ENCODE measurements at regions not wholly inside any gene's neighbourhood (a gene's known extent, or its start where the extent isn't known, plus 50 kb on each side); places are given as distances from the start of the nearest gene placed in this dataset.
"Not testable (repeated sequence)": the region's sequence is repeated elsewhere in the genome, so short reads cannot be mapped to it uniquely, and the experiment has no call there.

GRCh38 chr18:60188958-60189357 lies 183.6 kb downstream of the MC4R start:
- Histone ChIP-seq H3K36me3 (ENCODE audit: control insufficient read depth in 1 of 2, insufficient read depth in 2 of 2, low read length in 2 of 2) (no peaks in the 10 kb centered on the region), H3K4ac (ENCODE audit: low read depth, low read length) (no peak overlapping the region), H3K27me3 (ENCODE audit: insufficient read depth, low read length) (no peaks in the 10 kb centered on the region), H4K91ac (ENCODE audit: low read depth, low read length) (no peak overlapping the region), H3K79me2 (ENCODE audit: control insufficient read depth, insufficient read depth, low read length, poor library complexity) (no peaks in the 10 kb centered on the region), H2AFZ (ENCODE audit: insufficient read depth, low read length, poor library complexity) (no peak overlapping the region), H2BK120ac (ENCODE audit: insufficient read depth, low read length, poor library complexity) (no peak overlapping the region), H2BK5ac (ENCODE audit: low read depth, low read length, poor library complexity) (no peak overlapping the region), H3K79me1 (ENCODE audit: low read length) (no peaks in the 10 kb centered on the region), H3K23ac (ENCODE audit: low read length) (no peak overlapping the region), H3K27ac (ENCODE audit: low read depth, low read length) (no peak overlapping the region), H4K12ac (ENCODE audit: low read depth, low read length) (no peak overlapping the region), H3K9me3 (ENCODE audit: insufficient read depth, low read depth, low read length) (no peaks in the 10 kb centered on the region), H3K18ac (ENCODE audit: low read length) (no peak overlapping the region), H3K14ac (ENCODE audit: low read length) (no peak overlapping the region), H2AK5ac (ENCODE audit: low read length) (no peak overlapping the region), H3K4me1 (ENCODE audit: control insufficient read depth in 1 of 2, insufficient read depth in 2 of 2, low read length in 2 of 2) (no peaks in the 10 kb centered on the region), H3K9ac (ENCODE audit: low read length) (no peak overlapping the region), H3K4me3 (ENCODE audit: low read depth, low read length) (no peak overlapping the region), H2BK12ac (ENCODE audit: low read length) (no peak overlapping the region), H4K8ac (ENCODE audit: low read depth, low read length) (no peak overlapping the region), H3K4me2 (ENCODE audit: low read length) (no peak overlapping the region)
- no peak for DNase-seq
- WGBS (ENCODE audit: extremely low coverage, insufficient coverage, insufficient read length) = no CpG with 5 or more reads among the region's 4 CpGs

GRCh38 chr18:60182223-60182622 lies 190.4 kb downstream of the MC4R start:
- H4K91ac ChIP-seq (ENCODE audit: low read depth, low read length) = no peak overlapping the region
- H3K14ac ChIP-seq (ENCODE audit: low read length) = no peak overlapping the region
- no peak overlapping the region for H2BK120ac ChIP-seq (ENCODE audit: insufficient read depth, low read length, poor library complexity)
- H3K9me3 ChIP-seq (ENCODE audit: insufficient read depth, low read depth, low read length) = no peaks in the 10 kb centered on the region
- H3K4me1 ChIP-seq (ENCODE audit: control insufficient read depth in 1 of 2, insufficient read depth in 2 of 2, low read length in 2 of 2) = no peaks in the 10 kb centered on the region
- no peak overlapping the region for H4K8ac ChIP-seq (ENCODE audit: low read depth, low read length)
- H3K4me3 ChIP-seq (ENCODE audit: low read depth, low read length) = no peak overlapping the region
- H2BK12ac ChIP-seq (ENCODE audit: low read length) = no peak overlapping the region
- H3K18ac ChIP-seq (ENCODE audit: low read length) = no peak overlapping the region
- H3K27ac ChIP-seq (ENCODE audit: low read depth, low read length) = no peak overlapping the region
- no peaks in the 10 kb centered on the region for H3K79me1 ChIP-seq (ENCODE audit: low read length)
- no peak overlapping the region for H3K23ac ChIP-seq (ENCODE audit: low read length)
- no peak overlapping the region for H2AFZ ChIP-seq (ENCODE audit: insufficient read depth, low read length, poor library complexity)
- DNase-seq = no peak
- no peak overlapping the region for H4K12ac ChIP-seq (ENCODE audit: low read depth, low read length)
- H3K27me3 ChIP-seq (ENCODE audit: insufficient read depth, low read length) = no peaks in the 10 kb centered on the region
- H2AK5ac ChIP-seq (ENCODE audit: low read length) = no peak overlapping the region
- no peak overlapping the region for H3K4me2 ChIP-seq (ENCODE audit: low read length)
- no peak overlapping the region for H3K4ac ChIP-seq (ENCODE audit: low read depth, low read length)
- H3K9ac ChIP-seq (ENCODE audit: low read length) = no peak overlapping the region
- no peaks in the 10 kb centered on the region for H3K79me2 ChIP-seq (ENCODE audit: control insufficient read depth, insufficient read depth, low read length, poor library complexity)
- no peak overlapping the region for H2BK5ac ChIP-seq (ENCODE audit: low read depth, low read length, poor library complexity)
- no peaks in the 10 kb centered on the region for H3K36me3 ChIP-seq (ENCODE audit: control insufficient read depth in 1 of 2, insufficient read depth in 2 of 2, low read length in 2 of 2)
- no CpG with 5 or more reads among the region's 1 CpG for WGBS (ENCODE audit: extremely low coverage, insufficient coverage, insufficient read length)

- Histone ChIP-seq H3K36me3 (ENCODE audit: control insufficient read depth in 1 of 2, insufficient read depth in 2 of 2, low read length in 2 of 2) (no peaks in the 10 kb centered on the region), H3K23ac (ENCODE audit: low read length) (no peak overlapping the region), H2AFZ (ENCODE audit: insufficient read depth, low read length, poor library complexity) (no peak overlapping the region), H4K91ac (ENCODE audit: low read depth, low read length) (no peak overlapping the region), H2BK5ac (ENCODE audit: low read depth, low read length, poor library complexity) (no peak overlapping the region), H3K27ac (ENCODE audit: low read depth, low read length) (no peak overlapping the region), H4K8ac (ENCODE audit: low read depth, low read length) (no peak overlapping the region), H3K4me3 (ENCODE audit: low read depth, low read length) (no peak overlapping the region), H3K4ac (ENCODE audit: low read depth, low read length) (no peak overlapping the region), H2AK5ac (ENCODE audit: low read length) (no peak overlapping the region), H3K18ac (ENCODE audit: low read length) (no peak overlapping the region), H3K27me3 (ENCODE audit: insufficient read depth, low read length) (no peaks in the 10 kb centered on the region), H3K4me2 (ENCODE audit: low read length) (no peak overlapping the region), H3K9ac (ENCODE audit: low read length) (no peak overlapping the region), H3K79me2 (ENCODE audit: control insufficient read depth, insufficient read depth, low read length, poor library complexity) (no peaks in the 10 kb centered on the region), H2BK120ac (ENCODE audit: insufficient read depth, low read length, poor library complexity) (no peak overlapping the region), H3K9me3 (ENCODE audit: insufficient read depth, low read depth, low read length) (no peaks in the 10 kb centered on the region), H3K14ac (ENCODE audit: low read length) (no peak overlapping the region), H3K4me1 (ENCODE audit: control insufficient read depth in 1 of 2, insufficient read depth in 2 of 2, low read length in 2 of 2) (no peaks in the 10 kb centered on the region), H2BK12ac (ENCODE audit: low read length) (no peak overlapping the region), H4K12ac (ENCODE audit: low read depth, low read length) (no peak overlapping the region), H3K79me1 (ENCODE audit: low read length) (no peaks in the 10 kb centered on the region)
- no peak for DNase-seq
- WGBS (ENCODE audit: extremely low coverage, insufficient coverage, insufficient read length) = no CpG with 5 or more reads among the region's 5 CpGs
Observed at GRCh38 chr18:60180671-60181070, 191.9 kb downstream of the MC4R start.

GRCh38 chr18:60178224-60178623 lies 194.4 kb downstream of the MC4R start:
- not testable (repeated sequence) for H3K23ac ChIP-seq (ENCODE audit: low read length); H4K12ac ChIP-seq (ENCODE audit: low read depth, low read length); H2BK12ac ChIP-seq (ENCODE audit: low read length); H4K8ac ChIP-seq (ENCODE audit: low read depth, low read length); H3K79me2 ChIP-seq (ENCODE audit: control insufficient read depth, insufficient read depth, low read length, poor library complexity); H3K9me3 ChIP-seq (ENCODE audit: insufficient read depth, low read depth, low read length); H2BK120ac ChIP-seq (ENCODE audit: insufficient read depth, low read length, poor library complexity); H4K91ac ChIP-seq (ENCODE audit: low read depth, low read length); H3K4me2 ChIP-seq (ENCODE audit: low read length); H3K4me1 ChIP-seq (ENCODE audit: control insufficient read depth in 1 of 2, insufficient read depth in 2 of 2, low read length in 2 of 2); H2AFZ ChIP-seq (ENCODE audit: insufficient read depth, low read length, poor library complexity); H3K79me1 ChIP-seq (ENCODE audit: low read length); H3K27ac ChIP-seq (ENCODE audit: low read depth, low read length); H3K4ac ChIP-seq (ENCODE audit: low read depth, low read length); H3K18ac ChIP-seq (ENCODE audit: low read length); H2AK5ac ChIP-seq (ENCODE audit: low read length); H2BK5ac ChIP-seq (ENCODE audit: low read depth, low read length, poor library complexity); H3K36me3 ChIP-seq (ENCODE audit: control insufficient read depth in 1 of 2, insufficient read depth in 2 of 2, low read length in 2 of 2); H3K9ac ChIP-seq (ENCODE audit: low read length); H3K14ac ChIP-seq (ENCODE audit: low read length); H3K4me3 ChIP-seq (ENCODE audit: low read depth, low read length); DNase-seq; H3K27me3 ChIP-seq (ENCODE audit: insufficient read depth, low read length)
- WGBS (ENCODE audit: extremely low coverage, insufficient coverage, insufficient read length) = no CpG with 5 or more reads among the region's 6 CpGs

All from trophoblast cell (in vitro differentiated cells and primary cell).